ENCODE measurements at regions not wholly inside any gene's neighbourhood (a gene's known extent, or its start where the extent isn't known, plus 50 kb on each side); places are given as distances from the start of the nearest gene placed in this dataset.

- TF ChIP-seq, protein P1, sequence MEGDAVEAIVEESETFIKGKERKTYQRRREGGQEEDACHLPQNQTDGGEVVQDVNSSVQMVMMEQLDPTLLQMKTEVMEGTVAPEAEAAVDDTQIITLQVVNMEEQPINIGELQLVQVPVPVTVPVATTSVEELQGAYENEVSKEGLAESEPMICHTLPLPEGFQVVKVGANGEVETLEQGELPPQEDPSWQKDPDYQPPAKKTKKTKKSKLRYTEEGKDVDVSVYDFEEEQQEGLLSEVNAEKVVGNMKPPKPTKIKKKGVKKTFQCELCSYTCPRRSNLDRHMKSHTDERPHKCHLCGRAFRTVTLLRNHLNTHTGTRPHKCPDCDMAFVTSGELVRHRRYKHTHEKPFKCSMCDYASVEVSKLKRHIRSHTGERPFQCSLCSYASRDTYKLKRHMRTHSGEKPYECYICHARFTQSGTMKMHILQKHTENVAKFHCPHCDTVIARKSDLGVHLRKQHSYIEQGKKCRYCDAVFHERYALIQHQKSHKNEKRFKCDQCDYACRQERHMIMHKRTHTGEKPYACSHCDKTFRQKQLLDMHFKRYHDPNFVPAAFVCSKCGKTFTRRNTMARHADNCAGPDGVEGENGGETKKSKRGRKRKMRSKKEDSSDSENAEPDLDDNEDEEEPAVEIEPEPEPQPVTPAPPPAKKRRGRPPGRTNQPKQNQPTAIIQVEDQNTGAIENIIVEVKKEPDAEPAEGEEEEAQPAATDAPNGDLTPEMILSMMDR (IDR thresholded peaks at IDR 0.05; ENCODE audit: insufficient read depth, low read length), result no peak
- no peak for TF ChIP-seq POLR2AphosphoS5 (IDR thresholded peaks at IDR 0.05; ENCODE audit: low read depth)
Observed at GRCh38 chr3:23728601-23729117, 77.1 kb upstream of the UBE2E1 start.
